Omental fat pad (tissue), 3 donors: ENCODE measurements at regions not wholly inside any gene's neighbourhood (a gene's known extent, or its start where the extent isn't known, plus 50 kb on each side); places are given as distances from the start of the nearest gene placed in this dataset.

Experiments used
- ATAC-seq: fragments of 150-250 bp; one replicate; pipeline ENCODE4 v1.9.1; 2016; ENCODE audit warnings: mild to moderate bottlenecking, moderate library complexity; ENCODE audit not compliant: low FRiP score
- DNase-seq: peaks from one replicate; pipeline ENCODE4 v3.0.0-alpha.2; 2019; ENCODE audit warnings: low spot score
- CTCF ChIP-seq, 3 donors: fragments of 450-650 bp; IDR thresholded peaks; one replicate each; pipeline ENCODE4 v1.5.1; 2016 to 2017; ENCODE audit warnings: antibody characterized with exemption in 3 of 3, mild to moderate bottlenecking in 3 of 3, moderate library complexity in 2 of 3

- ATAC-seq: no peak
- DNase-seq: no peak
- TF ChIP-seq CTCF (IDR thresholded peaks at IDR 0.05): no peak
Observed at GRCh38 chr6:76639941-76640340, 567.5 kb upstream of the IMPG1 start.

GRCh38 chr6:76634695-76635094, 562.2 kb upstream of the IMPG1 start:
- TF ChIP-seq CTCF (IDR thresholded peaks at IDR 0.05): no peak
- ATAC-seq: no peak

GRCh38 chr6:76633259-76633658, 560.8 kb upstream of the IMPG1 start:
- ATAC-seq: no peak
- DNase-seq: no peak
- TF ChIP-seq CTCF (IDR thresholded peaks at IDR 0.05): no peak

More at GRCh38 chr6:76634695-76635094, 562.2 kb upstream of the IMPG1 start:
- no peak for DNase-seq

- TF ChIP-seq CTCF (IDR thresholded peaks at IDR 0.05): no peak
- no peak for ATAC-seq
- no peak for DNase-seq
Observed at GRCh38 chr6:76631622-76632021, 559.2 kb upstream of the IMPG1 start.

- DNase-seq (no peak), ATAC-seq (no peak)
- no peak for TF ChIP-seq CTCF (IDR thresholded peaks at IDR 0.05)
Observed at GRCh38 chr6:76615395-76615794, 542.9 kb upstream of the IMPG1 start.

GRCh38 chr6:76612954-76613353, 540.5 kb upstream of the IMPG1 start:
- no peak for ATAC-seq
- no peak for TF ChIP-seq CTCF (IDR thresholded peaks at IDR 0.05)

GRCh38 chr6:76609160-76609559, 536.7 kb upstream of the IMPG1 start:
- no peak for TF ChIP-seq CTCF (IDR thresholded peaks at IDR 0.05)
- DNase-seq (no peak), ATAC-seq (no peak)

More at GRCh38 chr6:76612954-76613353, 540.5 kb upstream of the IMPG1 start:
- DNase-seq: no peak
